GM20431 (cell line): ENCODE measurements at regions not wholly inside any gene's neighbourhood (a gene's known extent, or its start where the extent isn't known, plus 50 kb on each side); places are given as distances from the start of the nearest gene placed in this dataset.
"Not testable (repeated sequence)": the region's sequence is repeated elsewhere in the genome, so short reads cannot be mapped to it uniquely, and the experiment has no call there.

Source experiments
- in situ Hi-C: fragments of 300-500 bp; cut with MseI, MboI; formaldehyde crosslinking; loops from one replicate; pipeline ENCODE4 v1.15.0; 2020; ENCODE audit warnings: low sequenced_read_pairs; ENCODE audit not compliant: unreplicated experiment

- in situ Hi-C loops: no loop called here
Measured at GRCh38 chr4:131257241-131257640, 1891.9 kb upstream of the PCDH10 start.

DNA sequence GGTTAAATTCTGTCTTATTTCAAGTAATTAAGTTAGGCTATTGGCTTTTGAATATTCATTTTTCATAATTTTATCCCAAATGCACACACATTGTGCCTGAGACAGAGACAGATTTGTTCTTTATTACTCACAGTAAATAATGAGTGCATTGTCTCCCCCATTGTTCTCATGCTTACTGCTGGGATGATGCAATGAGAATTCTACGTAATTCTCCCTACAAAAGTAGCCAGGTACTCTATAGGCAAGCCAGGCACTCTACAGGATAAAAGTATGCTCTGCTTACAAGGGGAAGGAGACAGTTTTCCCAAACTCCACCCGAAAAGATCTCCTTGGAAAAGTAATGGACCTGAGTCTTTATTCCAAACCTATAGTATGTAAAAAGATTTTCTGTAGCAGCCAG, 1890.7 kb upstream of the PCDH10 start:
- in situ Hi-C loops: no loop called here

- in situ Hi-C loops: no loop called here
Measured at GRCh38 chr4:131288441-131288840, 1860.7 kb upstream of the PCDH10 start.

GRCh38 chr4:131296192-131296591, 1852.9 kb upstream of the PCDH10 start:
- in situ Hi-C loops: no loop called here

DNA sequence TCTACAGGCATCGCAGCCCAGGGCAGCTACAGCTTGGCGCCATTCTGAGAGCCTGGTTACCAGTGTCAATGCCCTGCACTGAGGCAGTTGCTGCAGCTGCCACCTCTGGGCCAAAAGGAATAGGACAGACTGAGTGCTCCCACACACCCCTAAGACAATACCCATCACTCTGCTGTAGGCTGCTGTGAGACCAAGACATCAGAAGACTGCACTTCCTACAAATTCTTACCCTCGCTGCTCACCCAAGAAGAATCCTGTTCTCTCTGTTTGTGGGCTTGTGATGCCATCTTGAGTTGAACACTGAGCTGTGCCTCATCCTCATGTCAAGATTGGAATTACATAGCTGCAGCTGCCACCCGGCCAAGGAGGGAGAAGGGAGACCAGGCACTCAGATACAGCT, 1847.0 kb upstream of the PCDH10 start:
- in situ Hi-C loops: no loop called here

- in situ Hi-C loops: no loop called here
Measured at GRCh38 chr4:131304686-131305085, 1844.4 kb upstream of the PCDH10 start.

GRCh38 chr4:131309628-131310027, 1839.5 kb upstream of the PCDH10 start:
- in situ Hi-C loops: no loop called here

DNA sequence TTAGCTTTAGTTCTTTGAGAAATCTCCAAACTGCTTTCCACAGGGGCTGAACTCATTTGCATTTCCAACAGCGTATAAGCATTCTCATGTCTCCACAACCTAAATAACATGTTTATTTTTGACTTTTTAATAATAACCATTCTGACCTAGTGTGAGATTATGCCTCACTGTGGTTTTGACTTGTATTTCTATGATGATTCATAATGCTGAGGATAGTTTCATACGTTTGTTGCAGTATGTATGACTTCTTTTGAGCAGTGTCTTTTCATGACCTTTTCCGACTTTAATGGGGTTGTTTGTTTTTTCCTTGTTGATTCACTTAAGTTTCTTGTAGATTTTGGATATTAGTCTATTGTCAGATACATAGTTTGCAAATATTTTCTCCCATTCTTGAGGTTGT, 1833.0 kb upstream of the PCDH10 start:
- in situ Hi-C loops: no loop called here

- in situ Hi-C loops: no loop called here
Measured at GRCh38 chr4:131337936-131338335, 1811.2 kb upstream of the PCDH10 start.

DNA sequence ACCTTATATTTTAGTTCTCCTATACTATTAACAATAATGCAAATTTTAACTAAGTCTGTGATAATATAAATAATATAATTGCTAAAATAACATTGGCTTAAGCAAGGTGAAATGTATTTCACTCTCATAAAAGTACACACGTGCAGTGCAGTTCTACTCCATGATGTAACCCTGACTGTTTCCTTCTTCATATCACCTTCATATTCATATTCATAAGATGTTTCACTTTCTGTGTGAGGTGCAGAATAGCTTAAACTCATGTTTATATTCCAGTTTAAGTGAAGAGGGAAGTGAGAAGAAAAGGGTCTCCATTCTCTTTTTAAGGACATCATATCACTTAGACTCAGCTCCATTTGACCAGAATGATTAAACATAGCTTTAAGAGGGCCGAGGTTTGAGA, 1810.0 kb upstream of the PCDH10 start:
- in situ Hi-C loops: no loop called here

DNA sequence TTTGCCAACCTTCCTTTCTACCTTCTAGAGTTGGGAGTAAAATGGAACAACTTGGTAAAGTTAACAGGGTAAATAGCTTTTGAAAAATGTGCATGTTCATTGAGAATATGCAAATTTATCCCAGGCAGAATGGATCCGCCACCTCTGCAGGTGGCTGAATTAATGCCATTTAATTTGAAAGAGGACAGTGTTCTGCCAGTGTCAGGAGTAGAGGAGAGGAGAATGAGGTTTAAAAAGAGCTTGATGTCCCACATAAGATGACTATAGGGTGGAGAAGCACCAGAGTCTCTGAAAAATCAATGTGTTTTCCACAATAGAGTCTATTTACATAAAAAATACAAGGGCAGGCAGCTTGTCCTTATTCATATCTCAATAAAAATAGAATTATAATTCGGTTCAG, 1804.3 kb upstream of the PCDH10 start:
- in situ Hi-C loops: no loop called here

GRCh38 chr4:131347816-131348215, 1801.3 kb upstream of the PCDH10 start:
- in situ Hi-C loops: no loop called here

DNA sequence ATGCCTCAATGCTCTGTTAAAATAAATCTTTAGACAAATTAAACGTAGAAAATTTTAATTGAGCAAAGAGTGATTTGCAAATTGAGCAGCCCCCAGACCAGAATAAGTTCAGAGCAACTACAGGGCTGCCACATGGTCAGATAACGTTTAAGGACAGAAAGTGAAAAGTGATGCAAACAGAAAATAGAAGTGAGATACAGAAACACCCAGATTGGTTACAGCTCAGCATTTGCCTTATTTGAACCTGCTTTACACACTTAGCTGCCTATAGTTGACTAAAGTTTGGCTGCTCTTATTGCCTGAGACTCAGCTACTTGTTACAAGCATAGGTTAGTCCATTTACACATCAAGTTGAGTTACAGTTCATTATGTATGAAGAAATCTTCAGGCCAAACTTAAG, 1800.8 kb upstream of the PCDH10 start:
- in situ Hi-C loops: no loop called here

- in situ Hi-C loops: not testable (repeated sequence)
Measured at GRCh38 chr4:131352371-131352770, 1796.7 kb upstream of the PCDH10 start.

DNA sequence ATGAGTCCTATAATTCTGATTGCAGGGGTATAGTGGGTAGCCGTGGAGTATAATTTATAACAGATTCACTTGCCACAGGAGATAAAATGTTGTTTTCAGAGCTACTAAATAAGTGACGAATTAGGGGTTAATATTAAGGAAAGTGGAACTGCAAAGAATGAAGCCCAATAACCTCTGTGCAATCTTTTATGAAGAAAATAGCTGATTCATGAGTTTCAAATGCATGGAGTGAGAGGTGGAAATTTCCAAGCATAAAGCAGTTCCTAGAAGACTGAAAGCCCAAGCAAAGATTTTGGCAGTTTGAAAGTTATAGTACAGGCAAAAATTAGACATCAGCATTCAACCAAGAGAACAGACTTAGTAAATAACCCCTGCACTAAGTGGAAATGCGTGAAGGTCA, 1782.4 kb upstream of the PCDH10 start:
- in situ Hi-C loops: no loop called here

DNA sequence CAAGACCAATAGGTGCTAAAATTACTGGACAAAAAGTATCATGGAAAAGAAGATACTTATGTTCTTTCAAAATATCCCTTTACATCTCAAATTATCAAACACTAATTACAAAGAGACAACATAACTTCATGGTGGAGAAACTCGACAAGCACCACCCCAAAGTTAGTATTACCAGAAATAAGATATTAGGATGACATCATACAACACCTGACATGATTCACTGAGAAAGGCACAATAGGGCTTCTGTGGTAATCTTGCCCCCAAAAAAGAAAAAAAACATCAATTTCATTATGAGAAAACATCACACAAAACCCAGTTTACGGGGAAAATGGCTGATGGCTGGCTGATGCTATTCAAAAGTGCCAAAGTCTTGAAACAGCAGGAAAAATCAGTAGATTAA, 1781.7 kb upstream of the PCDH10 start:
- in situ Hi-C loops: no loop called here

GRCh38 chr4:131370846-131371245, 1778.2 kb upstream of the PCDH10 start:
- in situ Hi-C loops: no loop called here

DNA sequence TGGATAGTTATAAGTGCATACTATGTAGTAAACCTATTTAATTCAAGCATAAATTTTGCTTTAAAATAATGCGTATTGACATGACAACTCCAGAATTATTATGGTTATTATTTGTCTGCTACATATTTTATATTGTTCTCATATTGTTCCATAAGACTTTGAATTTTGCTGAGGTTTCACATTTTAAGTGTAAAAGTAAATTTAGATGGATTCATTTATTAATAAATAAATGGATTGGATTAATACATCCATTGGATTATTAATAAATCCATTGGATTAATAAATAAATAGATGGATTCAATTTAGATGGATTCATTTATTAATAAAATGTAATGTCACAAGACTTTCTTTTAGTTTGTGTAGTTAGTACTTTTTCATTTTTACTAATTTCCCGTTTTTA, 1768.0 kb upstream of the PCDH10 start:
- in situ Hi-C loops: no loop called here

DNA sequence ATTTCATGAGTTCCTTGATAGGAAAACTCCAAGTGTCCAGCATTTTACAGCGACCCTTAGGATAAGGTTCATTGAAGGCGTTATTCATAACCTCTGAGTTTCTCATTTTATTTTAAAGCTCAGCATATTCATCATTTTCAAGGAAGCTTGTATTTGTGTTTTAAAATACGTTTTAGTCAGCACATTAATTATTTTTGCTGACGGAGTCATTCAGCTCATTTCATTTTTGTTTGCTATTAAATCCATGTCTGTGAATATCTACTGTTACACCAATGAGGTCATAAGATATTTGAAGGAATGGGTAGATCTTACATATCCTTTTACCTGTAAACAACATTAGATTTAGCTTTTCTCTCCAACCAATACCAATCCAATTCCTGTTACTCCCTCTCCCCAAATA, 1766.3 kb upstream of the PCDH10 start:
- in situ Hi-C loops: no loop called here

DNA sequence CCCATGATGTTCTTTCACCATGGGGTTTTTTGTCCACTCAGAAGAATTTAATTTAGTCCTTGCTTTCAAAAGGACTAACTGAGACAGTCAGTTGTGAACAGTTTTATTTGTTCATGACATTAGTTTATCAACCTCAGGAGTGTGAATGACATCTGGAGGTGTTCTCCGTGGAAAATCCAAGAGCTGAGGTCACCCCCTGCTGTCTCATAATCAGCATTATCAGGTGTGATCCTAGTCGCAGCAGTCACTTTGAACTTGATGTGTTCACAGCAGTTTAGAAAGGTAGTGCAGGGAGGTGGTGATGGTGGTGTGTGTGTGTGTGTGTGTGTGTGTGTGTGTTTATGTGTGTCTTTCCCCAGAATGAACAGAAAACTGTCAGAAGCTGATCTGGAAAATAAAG, 1760.8 kb upstream of the PCDH10 start:
- in situ Hi-C loops: no loop called here

DNA sequence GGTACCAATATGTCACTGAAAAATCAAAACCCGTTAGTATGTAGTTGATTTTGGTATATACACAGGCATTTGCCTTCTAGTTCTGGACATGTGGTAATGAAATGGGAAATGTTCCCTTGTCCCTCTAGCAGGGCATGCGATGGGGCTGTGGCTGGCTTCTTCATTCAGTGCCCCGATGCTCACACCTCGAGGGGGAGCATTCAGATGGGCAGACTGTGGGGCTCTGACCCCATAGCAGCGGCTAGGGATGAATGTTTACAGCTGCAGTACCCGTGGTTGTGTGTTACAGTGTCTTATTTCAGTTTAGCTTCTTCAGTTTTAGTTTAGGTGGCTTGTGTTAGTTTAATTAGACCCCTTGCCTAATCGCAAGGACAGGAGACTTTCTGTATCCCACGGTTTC, 1741.0 kb upstream of the PCDH10 start:
- in situ Hi-C loops: no loop called here

DNA sequence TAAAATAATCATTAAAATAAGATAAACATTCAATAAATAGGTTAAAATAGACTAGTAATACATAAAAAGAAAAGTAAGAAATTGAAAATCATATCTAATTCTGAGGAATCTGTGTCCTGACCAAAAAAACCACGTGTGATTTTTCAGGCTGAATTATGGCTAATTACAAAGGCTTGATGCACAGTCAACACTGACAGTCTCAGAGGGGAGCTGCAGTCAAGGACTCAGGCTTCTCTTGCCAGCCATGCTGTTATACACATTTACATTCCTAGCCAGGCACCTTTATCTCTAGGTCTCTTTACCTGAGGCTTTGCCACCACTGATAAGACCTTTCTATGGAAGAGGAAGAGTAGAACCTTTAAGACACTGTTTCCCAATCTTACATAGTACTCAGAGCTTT, 1737.7 kb upstream of the PCDH10 start:
- in situ Hi-C loops: no loop called here

GRCh38 chr4:131419147-131419546, 1729.9 kb upstream of the PCDH10 start:
- in situ Hi-C loops: no loop called here
